ENCODE measurements at regions not wholly inside any gene's neighbourhood (a gene's known extent, or its start where the extent isn't known, plus 50 kb on each side); places are given as distances from the start of the nearest gene placed in this dataset.

- Histone ChIP-seq H3K27me3 (no peaks in the 10 kb centered on the region), H3K27ac (no peak overlapping the region), H3K4me3 (no peak overlapping the region), H3K36me3 (no peaks in the 10 kb centered on the region), H3K9me3 (no peaks in the 10 kb centered on the region), H3K4me1 (no peaks in the 10 kb centered on the region)
- TF ChIP-seq CTCF (IDR thresholded peaks at IDR 0.05): no peak
- no peak for DNase-seq (ENCODE audit: low spot score)
Measured at GRCh38 chr10:6746782-6747181, 166.7 kb upstream of the PRKCQ start.

GRCh38 chr10:6743291-6743849 lies 163.3 kb upstream of the PRKCQ start:
- H3K4me1 ChIP-seq: peaks cover 0 to 2% of the 10 kb centered on the region in 2 donors
- no peak for DNase-seq (ENCODE audit: low spot score)
- no peaks in the 10 kb centered on the region for H3K27me3 ChIP-seq
- TF ChIP-seq CTCF (IDR thresholded peaks at IDR 0.05): no peak
- no peaks in the 10 kb centered on the region for H3K36me3 ChIP-seq
- no peak overlapping the region for H3K27ac ChIP-seq
- H3K9me3 ChIP-seq: no peaks in the 10 kb centered on the region
- H3K4me3 ChIP-seq: no peak overlapping the region

- Histone ChIP-seq H3K27me3 (no peaks in the 10 kb centered on the region), H3K4me3 (no peak overlapping the region), H3K9me3 (no peaks in the 10 kb centered on the region), H3K27ac (no peak overlapping the region), H3K36me3 (no peaks in the 10 kb centered on the region), H3K4me1 (peaks cover 0 to 9% of the 10 kb centered on the region in 2 donors)
- DNase-seq (ENCODE audit: low spot score): no peak
- TF ChIP-seq CTCF (IDR thresholded peaks at IDR 0.05): no peak
Measured at GRCh38 chr10:6741541-6741941, 161.5 kb upstream of the PRKCQ start.

GRCh38 chr10:6739530-6740174 lies 159.6 kb upstream of the PRKCQ start:
- TF ChIP-seq CTCF (IDR thresholded peaks at IDR 0.05): no peak
- H3K27ac ChIP-seq: no peak overlapping the region
- H3K27me3 ChIP-seq: no peaks in the 10 kb centered on the region
- DNase-seq (ENCODE audit: low spot score): no peak
- peaks cover 0 to 9% of the 10 kb centered on the region in 2 donors for H3K4me1 ChIP-seq
- H3K36me3 ChIP-seq: no peaks in the 10 kb centered on the region
- H3K4me3 ChIP-seq: no peak overlapping the region
- H3K9me3 ChIP-seq: no peaks in the 10 kb centered on the region

GRCh38 chr10:6738112-6738768 lies 158.2 kb upstream of the PRKCQ start:
- Histone ChIP-seq H3K9me3 (no peaks in the 10 kb centered on the region), H3K4me1 (peaks cover 0 to 9% of the 10 kb centered on the region in 2 donors), H3K27me3 (no peaks in the 10 kb centered on the region), H3K27ac (no peak overlapping the region), H3K36me3 (no peaks in the 10 kb centered on the region), H3K4me3 (no peak overlapping the region)
- no peak for TF ChIP-seq CTCF (IDR thresholded peaks at IDR 0.05)
- no peak for DNase-seq (ENCODE audit: low spot score)

Measured in right atrium auricular region (tissue), 2 donors.